ENCODE measurements at regions not wholly inside any gene's neighbourhood (a gene's known extent, or its start where the extent isn't known, plus 50 kb on each side); places are given as distances from the start of the nearest gene placed in this dataset.
"Not testable (repeated sequence)": the region's sequence is repeated elsewhere in the genome, so short reads cannot be mapped to it uniquely, and the experiment has no call there.

DNA sequence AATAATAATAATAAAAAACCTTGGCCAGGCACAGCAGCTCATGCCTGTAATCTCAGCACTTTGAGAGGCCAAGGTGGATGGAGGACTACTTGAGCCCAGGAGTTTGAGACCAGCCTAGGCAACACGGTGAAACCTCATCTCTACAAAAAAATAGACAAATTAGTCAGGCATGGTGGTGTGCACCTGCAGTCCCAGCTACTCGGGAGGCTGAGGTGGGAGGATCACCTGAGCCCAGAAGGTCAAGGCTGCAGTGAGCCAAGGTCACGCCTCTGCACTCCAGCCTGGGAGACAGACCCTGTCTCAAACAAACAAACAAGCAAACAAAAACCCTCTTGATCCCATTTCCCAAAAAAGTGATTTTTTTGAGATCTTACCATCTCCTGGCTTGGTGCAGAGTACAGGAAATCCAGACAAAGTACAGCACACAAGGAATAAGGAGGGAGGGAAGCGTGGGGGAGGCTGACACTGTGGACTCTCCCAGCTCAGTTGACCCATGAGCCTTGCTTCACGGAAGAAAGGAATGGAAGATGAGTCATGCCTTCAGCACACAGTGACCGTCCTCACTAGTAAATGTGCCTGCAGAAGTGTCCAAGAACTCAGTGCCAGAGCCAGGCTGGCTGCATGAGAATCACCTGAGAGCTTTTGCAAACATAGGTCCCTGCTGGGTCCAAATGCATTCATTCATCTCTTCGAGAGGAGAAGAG lies 136.9 kb downstream of the OTOP1 start:
- not testable (repeated sequence) for TF ChIP-seq POLR2A (IDR thresholded peaks at IDR 0.05)
- TF ChIP-seq, protein P1, sequence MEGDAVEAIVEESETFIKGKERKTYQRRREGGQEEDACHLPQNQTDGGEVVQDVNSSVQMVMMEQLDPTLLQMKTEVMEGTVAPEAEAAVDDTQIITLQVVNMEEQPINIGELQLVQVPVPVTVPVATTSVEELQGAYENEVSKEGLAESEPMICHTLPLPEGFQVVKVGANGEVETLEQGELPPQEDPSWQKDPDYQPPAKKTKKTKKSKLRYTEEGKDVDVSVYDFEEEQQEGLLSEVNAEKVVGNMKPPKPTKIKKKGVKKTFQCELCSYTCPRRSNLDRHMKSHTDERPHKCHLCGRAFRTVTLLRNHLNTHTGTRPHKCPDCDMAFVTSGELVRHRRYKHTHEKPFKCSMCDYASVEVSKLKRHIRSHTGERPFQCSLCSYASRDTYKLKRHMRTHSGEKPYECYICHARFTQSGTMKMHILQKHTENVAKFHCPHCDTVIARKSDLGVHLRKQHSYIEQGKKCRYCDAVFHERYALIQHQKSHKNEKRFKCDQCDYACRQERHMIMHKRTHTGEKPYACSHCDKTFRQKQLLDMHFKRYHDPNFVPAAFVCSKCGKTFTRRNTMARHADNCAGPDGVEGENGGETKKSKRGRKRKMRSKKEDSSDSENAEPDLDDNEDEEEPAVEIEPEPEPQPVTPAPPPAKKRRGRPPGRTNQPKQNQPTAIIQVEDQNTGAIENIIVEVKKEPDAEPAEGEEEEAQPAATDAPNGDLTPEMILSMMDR (IDR thresholded peaks at IDR 0.05), result not testable (repeated sequence)
